GM12878 (cell line): ENCODE measurements at regions not wholly inside any gene's neighbourhood (a gene's known extent, or its start where the extent isn't known, plus 50 kb on each side); places are given as distances from the start of the nearest gene placed in this dataset.

Experiments used
- ATAC-seq: fragments of 200-7000 bp; cut with Tn5 transposase; 3 replicates; pipeline ENCODE4 v1.9.1; 2020; ENCODE audit warnings: mild to moderate bottlenecking, moderate library complexity
- BruUV-seq: library from RNA; stranded (reverse); fragments of 400-500 nt; replicated peaks from 2 replicates; lab custom pipeline; 2021; lab: Mats Ljungman, UMichigan
- CTCF ChIA-PET: fragments of 300-600 bp; sonication (Branson Sonifier 250); formaldehyde crosslinking; extraction: SDS; loops from one replicate; lab custom pipeline; 2021; ENCODE audit warnings: inconsistent platforms; lab: Yijun Ruan, JAX
- POLR2A ChIA-PET: fragments of 350-600 bp; formaldehyde crosslinking; extraction: SDS; loops from one replicate; lab custom pipeline; 2021; ENCODE audit warnings: inconsistent platforms; lab: Charles Lee
- RAD21 ChIA-PET: fragments of 300-600 bp; sonication (Branson Sonifier 250); formaldehyde crosslinking; loops from one replicate; lab custom pipeline; 2023; ENCODE audit warnings: antibody characterized with exemption; ENCODE audit not compliant: unreplicated experiment; lab: Charles Lee
- SMC1A ChIA-PET: fragments of 300-600 bp; sonication (Branson Sonifier 250); formaldehyde crosslinking; loops from one replicate; lab custom pipeline; 2023; ENCODE audit not compliant: unreplicated experiment, uncharacterized antibody; lab: Charles Lee
- DNase-seq: peaks from one replicate; pipeline ENCODE4 v3.0.0-alpha.2; 2011; ENCODE audit warnings: low read depth, low spot score
- FAIRE-seq: peaks from 3 replicates; lab custom pipeline; 2011; peaks lifted over from hg19 to GRCh38; lab: Jason Lieb, UNC
- H2AFZ ChIP-seq: 2 replicates; pipeline ENCODE4 v1.6.0; 2011; ENCODE audit warnings: low read depth, low read length, control low read depth; ENCODE audit not compliant: control insufficient read depth
- H3K27ac ChIP-seq: 2 replicates; pipeline ENCODE4 v1.5.1; 2011; ENCODE audit warnings: control low read depth; ENCODE audit not compliant: control insufficient read depth, insufficient read depth
- H3K27me3 ChIP-seq, 2 experiments: replicated peaks in 1 of 2; 2 replicates each; pipeline versions ENCODE4 v1.6.0 to v1.6.1; 2011; ENCODE audit warnings: low read length in 1 of 2; ENCODE audit not compliant: control insufficient read depth in 2 of 2, insufficient read depth in 2 of 2
- H3K36me3 ChIP-seq, 2 experiments: 2 replicates each; pipeline ENCODE4 v1.5.1; 2011; ENCODE audit warnings: low read length in 1 of 2; ENCODE audit not compliant: control insufficient read depth in 2 of 2, insufficient read depth in 2 of 2
- H3K4me1 ChIP-seq: 2 replicates; pipeline ENCODE4 v1.6.1; 2011; ENCODE audit warnings: mild to moderate bottlenecking, low read length, moderate library complexity, mixed read lengths; ENCODE audit not compliant: control insufficient read depth, insufficient read depth
- H3K4me2 ChIP-seq: 2 replicates; pipeline ENCODE4 v1.6.0; 2011; ENCODE audit warnings: control low read depth; ENCODE audit not compliant: control insufficient read depth, insufficient read depth
- H3K4me3 ChIP-seq: fragments of 200-600 bp; sonication (generic); 2 replicates; pipeline ENCODE4 v1.5.1; 2016
- H3K79me2 ChIP-seq: 2 replicates; pipeline ENCODE4 v1.6.0; 2011; ENCODE audit warnings: low read length; ENCODE audit not compliant: control insufficient read depth, insufficient read depth
- H3K9ac ChIP-seq: 2 replicates; pipeline ENCODE4 v1.8.0; 2011; ENCODE audit warnings: low read length, control low read depth, mixed read lengths; ENCODE audit not compliant: control insufficient read depth, insufficient read depth
- H3K9me3 ChIP-seq: replicated peaks from 3 replicates; pipeline ENCODE4 v1.5.1; 2011; ENCODE audit warnings: mild to moderate bottlenecking, low read length; ENCODE audit not compliant: control insufficient read depth, insufficient read depth
- H4K20me1 ChIP-seq: 2 replicates; pipeline ENCODE4 v1.6.0; 2011; ENCODE audit not compliant: control insufficient read depth, insufficient read depth
- ASH2L ChIP-seq: fragments of 300-600, 200-600 bp; sonication (generic); IDR thresholded peaks from 2 replicates; pipeline ENCODE4 v1.6.1; 2017; ENCODE audit warnings: low read depth, mild to moderate bottlenecking, borderline replicate concordance
- DPF2 ChIP-seq: fragments of 450-650 bp; IDR thresholded peaks from 2 replicates; pipeline ENCODE4 v1.6.1; 2017; ENCODE audit warnings: mild to moderate bottlenecking
- FOXK2 ChIP-seq: fragments of 450-650 bp; IDR thresholded peaks from 2 replicates; pipeline ENCODE4 v1.6.1; 2017; ENCODE audit warnings: mild to moderate bottlenecking, moderate library complexity
- GATAD2B ChIP-seq: fragments of 450-650 bp; conservative IDR thresholded peaks from 2 replicates; pipeline ENCODE4 v1.6.1; 2017; ENCODE audit warnings: low read depth, mild to moderate bottlenecking, moderate library complexity
- IKZF1 ChIP-seq: fragments of 450-650 bp; conservative IDR thresholded peaks from 2 replicates; pipeline ENCODE4 v1.6.1; 2017; ENCODE audit warnings: antibody characterized with exemption, mild to moderate bottlenecking
- JUND ChIP-seq: IDR thresholded peaks from 2 replicates; pipeline ENCODE4 v1.6.1; 2012; ENCODE audit warnings: low read depth, mild to moderate bottlenecking, low read length, improper control_type of control experiment, moderate library complexity
- MEF2A ChIP-seq: IDR thresholded peaks from 2 replicates; pipeline ENCODE4 v1.6.1; 2011; ENCODE audit warnings: low read depth, mild to moderate bottlenecking, low read length, moderate library complexity; ENCODE audit not compliant: insufficient read depth
- MEF2B ChIP-seq: fragments of 450-650 bp; IDR thresholded peaks from 2 replicates; pipeline ENCODE4 v1.6.1; 2018; ENCODE audit warnings: mild to moderate bottlenecking, moderate library complexity; ENCODE audit not compliant: partially characterized antibody, poor library complexity, severe bottlenecking
- NBN ChIP-seq: fragments of 450-650 bp; IDR thresholded peaks from 2 replicates; pipeline ENCODE4 v1.6.1; 2016
- NFIC ChIP-seq: IDR thresholded peaks from 2 replicates; pipeline ENCODE4 v1.6.1; 2012; ENCODE audit warnings: low read depth, mild to moderate bottlenecking, inconsistent platforms, low read length, moderate library complexity
- SMARCA5 ChIP-seq: fragments of 450-650 bp; IDR thresholded peaks from 2 replicates; pipeline ENCODE4 v1.6.1; 2017; ENCODE audit warnings: mild to moderate bottlenecking
- SPI1 ChIP-seq: IDR thresholded peaks from 2 replicates; pipeline ENCODE4 v1.6.1; 2011; ENCODE audit warnings: low read depth, mild to moderate bottlenecking, low read length, moderate library complexity, borderline replicate concordance; ENCODE audit not compliant: insufficient read depth
- ZNF207 ChIP-seq: fragments of 450-650 bp; IDR thresholded peaks from 2 replicates; pipeline ENCODE4 v1.6.1; 2014; ENCODE audit warnings: antibody characterized with exemption, mild to moderate bottlenecking, borderline replicate concordance
- WGBS: methylation state at CpG from one replicate; pipeline ENCODE4 v1.1.6; 2016; ENCODE audit warnings: low lambda C conversion rate; ENCODE audit not compliant: insufficient replicate concordance, insufficient coverage; ENCODE audit errors: missing lambda C conversion rate; 5-methylcytosine and 5-hydroxymethylcytosine counted together
- in situ Hi-C: fragments of 300-500 bp; cut with MboI; formaldehyde crosslinking; loops from 9 replicates; pipeline ENCODE4 v1.14.3; 2018; ENCODE audit warnings: mixed read lengths
- intact Hi-C: fragments of 100-400 bp; cut with micrococcal nuclease; formaldehyde crosslinking; loops from one replicate; pipeline ENCODE4 v1.14.2; 2022; ENCODE audit not compliant: unreplicated experiment
- TF ChIP-seq, protein P1 (sequence below): IDR thresholded peaks from 2 replicates; pipeline ENCODE4 v1.6.1; 2011; ENCODE audit warnings: mild to moderate bottlenecking, low read depth, low read length, moderate library complexity; ENCODE audit not compliant: insufficient replicate concordance
- TF ChIP-seq, protein P2 (sequence below): IDR thresholded peaks from 2 replicates; pipeline ENCODE4 v1.6.1; 2012; ENCODE audit warnings: low read depth, low read length, improper control_type of control experiment

DNA sequence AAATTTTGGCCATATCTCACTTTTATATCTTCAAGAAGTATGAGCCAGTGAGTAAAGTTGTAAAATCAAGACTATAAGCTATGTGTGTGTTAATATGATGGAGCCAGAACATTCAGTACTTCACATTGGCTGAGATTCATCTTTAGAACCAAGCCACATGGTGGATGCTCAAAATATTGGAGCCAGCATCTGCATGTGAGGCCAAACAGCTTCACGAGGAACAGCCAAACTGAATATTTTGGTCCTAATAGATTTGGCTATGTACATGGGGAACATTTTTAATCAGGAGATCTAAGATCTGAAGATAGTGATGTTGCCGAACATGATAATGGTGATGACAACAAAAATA is 1089.8 kb downstream of the TUSC7 start:
- FAIRE-seq, result no peak
- RAD21 ChIA-PET, result no interaction called here
- no TSS peak for BruUV-seq

More for the DNA sequence above, 1089.8 kb downstream of the TUSC7 start:
- no peaks in the 10 kb centered on the region for H3K36me3 ChIP-seq
- intact Hi-C loops (no loop called here), in situ Hi-C loops (no loop called here)
- no peak overlapping the region for H3K27ac ChIP-seq
- no peaks in the 10 kb centered on the region for H3K4me1 ChIP-seq
- H4K20me1 ChIP-seq, result no peaks in the 10 kb centered on the region
- DNase-seq, result no peak
- POLR2A ChIA-PET, result no interaction called here
- H3K27me3 ChIP-seq, result no peaks in the 10 kb centered on the region
- no peak overlapping the region for H3K4me2 ChIP-seq
- WGBS, result 47% methylated on average over 2 of the region's 2 CpGs
- CTCF ChIA-PET, result no interaction called here
- SMC1A ChIA-PET, result no interaction called here
- no peak overlapping the region for H3K4me3 ChIP-seq
- H3K9me3 ChIP-seq, result no peaks in the 10 kb centered on the region
- ATAC-seq, result no peak
- H2AFZ ChIP-seq, result no peak overlapping the region
- TF ChIP-seq, protein P1, sequence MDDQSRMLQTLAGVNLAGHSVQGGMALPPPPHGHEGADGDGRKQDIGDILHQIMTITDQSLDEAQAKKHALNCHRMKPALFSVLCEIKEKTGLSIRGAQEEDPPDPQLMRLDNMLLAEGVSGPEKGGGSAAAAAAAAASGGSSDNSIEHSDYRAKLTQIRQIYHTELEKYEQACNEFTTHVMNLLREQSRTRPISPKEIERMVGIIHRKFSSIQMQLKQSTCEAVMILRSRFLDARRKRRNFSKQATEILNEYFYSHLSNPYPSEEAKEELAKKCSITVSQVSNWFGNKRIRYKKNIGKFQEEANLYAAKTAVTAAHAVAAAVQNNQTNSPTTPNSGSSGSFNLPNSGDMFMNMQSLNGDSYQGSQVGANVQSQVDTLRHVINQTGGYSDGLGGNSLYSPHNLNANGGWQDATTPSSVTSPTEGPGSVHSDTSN, result no peak
- no peak for TF ChIP-seq NFIC
- TF ChIP-seq NBN, result no peak
- TF ChIP-seq ASH2L, result no peak
- no peak for TF ChIP-seq SMARCA5
- TF ChIP-seq JUND, result no peak
- no peak for TF ChIP-seq ZNF207
- TF ChIP-seq, protein P2, sequence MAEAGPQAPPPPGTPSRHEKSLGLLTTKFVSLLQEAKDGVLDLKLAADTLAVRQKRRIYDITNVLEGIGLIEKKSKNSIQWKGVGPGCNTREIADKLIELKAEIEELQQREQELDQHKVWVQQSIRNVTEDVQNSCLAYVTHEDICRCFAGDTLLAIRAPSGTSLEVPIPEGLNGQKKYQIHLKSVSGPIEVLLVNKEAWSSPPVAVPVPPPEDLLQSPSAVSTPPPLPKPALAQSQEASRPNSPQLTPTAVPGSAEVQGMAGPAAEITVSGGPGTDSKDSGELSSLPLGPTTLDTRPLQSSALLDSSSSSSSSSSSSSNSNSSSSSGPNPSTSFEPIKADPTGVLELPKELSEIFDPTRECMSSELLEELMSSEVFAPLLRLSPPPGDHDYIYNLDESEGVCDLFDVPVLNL, result no peak
- TF ChIP-seq SPI1, result no peak
- no peak for TF ChIP-seq MEF2B
- TF ChIP-seq IKZF1, result no peak
- no peak for TF ChIP-seq FOXK2
- no peak for TF ChIP-seq MEF2A
- no peak for TF ChIP-seq DPF2
- TF ChIP-seq GATAD2B, result no peak
- no peaks in the 10 kb centered on the region for H3K79me2 ChIP-seq
- no peak overlapping the region for H3K9ac ChIP-seq
